HG03060 (cell line): ENCODE measurements at regions not wholly inside any gene's neighbourhood (a gene's known extent, or its start where the extent isn't known, plus 50 kb on each side); places are given as distances from the start of the nearest gene placed in this dataset.
"Not testable (repeated sequence)": the region's sequence is repeated elsewhere in the genome, so short reads cannot be mapped to it uniquely, and the experiment has no call there.

ENCODE experiments used
- ATAC-seq: cut with Tn5 transposase; IDR thresholded peaks from one replicate; pipeline ENCODE4 v1.9.1; 2021; ENCODE audit warnings: low read depth, moderate number of reproducible peaks; ENCODE audit not compliant: unreplicated experiment

- no peak for ATAC-seq
Measured at GRCh38 chr2:176978921-176979320, 233.7 kb upstream of the HNRNPA3 start.

GRCh38 chr2:176979981-176980710, 232.4 kb upstream of the HNRNPA3 start:
- ATAC-seq: no peak

DNA sequence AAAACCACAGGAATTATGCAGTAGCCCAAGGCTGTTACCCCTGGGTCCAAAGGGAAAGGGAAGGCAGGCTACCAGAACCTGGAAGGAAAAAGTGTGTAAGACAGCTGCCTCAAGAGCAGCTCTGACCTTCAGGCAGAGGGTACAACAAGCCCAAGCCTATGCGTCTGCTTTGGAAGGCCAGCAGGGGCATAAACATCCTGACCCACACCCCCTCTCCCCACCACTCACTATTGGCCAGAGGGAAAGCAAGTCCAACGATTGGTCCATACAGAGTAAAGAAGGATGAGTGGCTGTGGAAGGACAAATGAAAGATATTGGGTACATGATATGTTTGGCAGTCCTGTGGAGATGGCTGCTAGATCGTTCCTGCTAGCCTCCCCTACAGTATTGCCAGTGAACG, 227.6 kb upstream of the HNRNPA3 start:
- no peak for ATAC-seq

DNA sequence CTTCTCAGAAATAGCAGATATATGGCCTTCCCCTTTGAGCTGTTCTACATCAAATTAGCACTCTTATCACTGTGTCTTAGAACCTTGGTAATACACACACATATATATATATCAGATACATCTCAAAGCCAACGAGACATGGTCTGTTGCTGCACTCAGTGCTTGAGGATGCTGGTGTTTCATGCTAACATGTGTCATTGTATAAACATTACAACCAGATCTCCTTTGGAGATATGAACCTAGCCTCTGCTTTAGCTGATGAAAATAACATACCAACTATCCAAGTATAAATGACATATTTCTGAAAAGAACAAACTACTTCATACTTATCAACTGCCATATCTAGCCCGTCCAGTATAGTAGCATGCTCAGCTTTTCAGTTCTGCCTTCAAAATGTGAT, 226.7 kb upstream of the HNRNPA3 start:
- ATAC-seq: no peak

GRCh38 chr2:176986487-176986886, 226.1 kb upstream of the HNRNPA3 start:
- ATAC-seq: no peak

DNA sequence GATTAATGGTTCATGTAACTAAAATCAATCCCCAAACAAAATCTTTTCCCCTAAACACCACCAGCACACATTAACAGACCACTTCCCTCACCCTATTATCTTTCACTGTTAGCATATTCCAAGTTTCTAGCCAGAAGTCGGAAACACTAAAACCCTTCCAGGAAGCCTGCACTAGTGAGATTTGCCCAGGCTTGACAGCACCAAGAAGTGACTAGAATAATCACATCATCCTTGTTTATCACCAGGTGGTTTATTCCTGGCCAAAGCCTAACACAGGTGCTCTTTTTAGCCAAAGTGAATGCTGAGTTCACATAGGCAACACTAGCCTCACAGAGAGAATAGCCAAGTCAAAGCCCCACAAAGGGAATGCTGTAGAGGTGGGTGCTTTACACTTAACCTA, 221.2 kb upstream of the HNRNPA3 start:
- no peak for ATAC-seq

GRCh38 chr2:176997074-176997791, 215.4 kb upstream of the HNRNPA3 start:
- ATAC-seq: peak; percentile 49

DNA sequence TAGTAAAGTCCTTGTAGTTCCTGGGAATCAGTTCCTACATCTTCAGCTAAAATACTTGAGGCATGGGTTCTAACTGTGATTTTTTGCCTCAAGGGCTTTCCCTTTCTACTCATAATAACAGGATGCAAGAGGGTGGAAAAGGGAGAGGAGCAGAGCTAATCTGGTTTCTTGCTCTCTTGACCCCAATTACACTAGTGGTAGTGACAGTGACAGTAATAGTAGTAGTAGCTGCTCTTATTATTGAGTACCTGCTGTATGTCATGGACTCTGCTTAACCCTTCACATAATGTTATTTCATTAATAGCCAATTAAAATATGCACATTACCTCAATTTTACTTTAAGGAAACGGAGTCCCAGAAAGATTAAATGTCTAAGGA, 214.8 kb upstream of the HNRNPA3 start:
- ATAC-seq: no peak

GRCh38 chr2:176999301-176999700, 213.3 kb upstream of the HNRNPA3 start:
- peak; percentile 38 for ATAC-seq

GRCh38 chr2:177000061-177000714, 212.4 kb upstream of the HNRNPA3 start:
- no peak for ATAC-seq

- ATAC-seq: no peak
Measured at GRCh38 chr2:177000715-177001072, 211.9 kb upstream of the HNRNPA3 start.

DNA sequence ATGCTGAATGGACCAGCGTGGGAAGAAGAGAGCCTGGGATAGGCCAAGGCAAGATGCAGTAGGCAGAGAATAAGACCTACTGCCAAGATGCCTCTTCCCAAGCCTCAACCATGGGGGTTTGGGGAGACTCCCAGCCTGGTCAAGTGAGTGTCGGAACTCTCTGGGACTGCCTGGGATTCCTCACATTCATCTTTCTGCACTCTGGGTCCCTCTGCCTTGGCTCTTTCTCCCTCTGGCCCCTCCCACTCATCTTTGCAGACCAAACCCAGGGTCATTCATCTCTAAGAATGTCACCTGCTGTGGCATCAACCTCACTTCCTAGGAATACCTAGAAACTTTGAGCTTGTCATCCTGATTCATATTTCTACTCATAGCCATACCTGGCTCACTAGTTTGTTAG, 211.3 kb upstream of the HNRNPA3 start:
- ATAC-seq: no peak

- no peak for ATAC-seq
Measured at GRCh38 chr2:177002983-177003382, 209.6 kb upstream of the HNRNPA3 start.

GRCh38 chr2:177007726-177008125, 204.9 kb upstream of the HNRNPA3 start:
- ATAC-seq: not testable (repeated sequence)

DNA sequence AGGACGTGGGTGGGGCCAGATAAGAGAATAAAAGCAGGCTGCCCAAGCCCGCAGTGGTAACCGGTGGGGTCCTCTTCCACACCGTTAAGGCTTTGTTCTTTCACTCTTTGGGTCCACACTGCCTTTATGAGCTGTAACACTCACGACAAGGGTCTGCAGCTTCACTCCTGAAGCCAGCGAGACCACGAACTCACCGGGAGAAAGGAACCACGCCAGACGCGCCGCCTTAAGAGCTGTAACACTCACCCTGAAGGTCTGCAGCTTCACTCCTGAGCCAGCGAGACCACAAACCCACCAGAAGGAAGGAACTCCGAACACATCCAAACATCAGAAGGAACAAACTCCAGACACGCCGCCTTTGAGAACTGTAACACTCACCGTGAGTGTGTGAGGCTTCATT, 203.9 kb upstream of the HNRNPA3 start:
- not testable (repeated sequence) for ATAC-seq

DNA sequence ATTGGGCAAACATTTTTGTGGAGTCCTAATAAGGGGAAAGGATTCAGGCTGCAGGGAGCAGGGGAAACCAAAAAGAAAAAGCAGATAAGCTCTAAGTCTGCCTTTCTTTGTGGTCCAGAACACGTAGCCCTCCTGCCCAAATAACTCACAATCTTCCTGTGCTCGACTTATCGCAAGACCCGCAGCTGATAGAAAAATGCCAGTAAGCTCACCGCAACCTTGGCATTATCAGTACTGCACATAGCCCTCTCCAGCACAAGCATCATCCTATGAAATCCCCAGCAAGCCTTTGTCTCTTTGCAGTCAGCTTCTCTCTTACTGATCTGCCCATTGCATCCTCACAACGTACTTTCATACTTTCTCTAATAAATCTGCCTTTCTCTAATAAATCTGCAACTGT, 202.4 kb upstream of the HNRNPA3 start:
- no peak for ATAC-seq

DNA sequence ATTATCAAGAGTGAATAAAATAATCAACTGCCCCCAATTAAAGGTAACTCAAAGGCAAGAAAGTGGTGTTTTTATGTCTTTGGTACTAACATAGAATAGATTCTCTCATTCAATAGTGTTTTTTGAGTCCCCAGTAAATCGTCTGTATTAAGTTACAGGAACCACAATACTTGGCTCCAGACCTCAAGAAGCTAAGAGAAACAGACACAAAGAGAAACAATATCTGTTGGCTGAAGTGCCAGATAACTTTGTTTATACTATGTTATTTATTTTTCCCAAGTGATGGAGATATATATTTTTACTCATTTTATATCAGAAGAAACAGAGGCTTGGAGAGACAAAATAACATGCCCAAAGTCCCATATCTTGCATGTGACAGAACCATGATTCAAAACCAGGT, 201.7 kb upstream of the HNRNPA3 start:
- no peak for ATAC-seq

- ATAC-seq: no peak
Measured at GRCh38 chr2:177014946-177015345, 197.6 kb upstream of the HNRNPA3 start.

DNA sequence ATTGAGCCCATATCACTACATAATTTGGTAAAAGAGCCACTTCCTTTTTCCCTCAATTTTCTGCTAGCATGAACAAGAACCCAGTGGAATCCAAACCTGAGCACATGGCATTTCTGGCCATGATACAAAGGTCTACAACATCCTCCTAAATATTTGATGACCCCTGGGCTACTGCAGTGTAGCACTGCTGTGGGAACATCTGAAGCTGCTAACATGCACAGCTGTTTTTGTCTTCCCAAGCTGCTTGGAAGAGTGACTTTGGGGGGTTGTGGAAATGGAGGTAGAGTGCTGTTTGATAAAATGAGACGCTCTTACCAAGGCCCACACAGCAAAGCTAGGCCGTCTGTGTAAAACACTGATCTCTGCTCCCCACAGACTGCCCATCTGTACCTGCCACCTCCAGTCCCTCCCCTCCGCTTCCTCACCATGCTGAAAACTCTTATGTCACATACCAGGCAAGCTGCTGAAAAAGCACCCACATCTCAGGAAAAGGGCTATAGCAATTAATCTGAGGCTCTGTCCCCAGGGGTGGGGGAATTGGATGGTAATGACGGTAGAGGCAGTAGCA, 197.2 kb upstream of the HNRNPA3 start:
- no peak for ATAC-seq

GRCh38 chr2:177020524-177021119, 192.0 kb upstream of the HNRNPA3 start:
- ATAC-seq: no peak

DNA sequence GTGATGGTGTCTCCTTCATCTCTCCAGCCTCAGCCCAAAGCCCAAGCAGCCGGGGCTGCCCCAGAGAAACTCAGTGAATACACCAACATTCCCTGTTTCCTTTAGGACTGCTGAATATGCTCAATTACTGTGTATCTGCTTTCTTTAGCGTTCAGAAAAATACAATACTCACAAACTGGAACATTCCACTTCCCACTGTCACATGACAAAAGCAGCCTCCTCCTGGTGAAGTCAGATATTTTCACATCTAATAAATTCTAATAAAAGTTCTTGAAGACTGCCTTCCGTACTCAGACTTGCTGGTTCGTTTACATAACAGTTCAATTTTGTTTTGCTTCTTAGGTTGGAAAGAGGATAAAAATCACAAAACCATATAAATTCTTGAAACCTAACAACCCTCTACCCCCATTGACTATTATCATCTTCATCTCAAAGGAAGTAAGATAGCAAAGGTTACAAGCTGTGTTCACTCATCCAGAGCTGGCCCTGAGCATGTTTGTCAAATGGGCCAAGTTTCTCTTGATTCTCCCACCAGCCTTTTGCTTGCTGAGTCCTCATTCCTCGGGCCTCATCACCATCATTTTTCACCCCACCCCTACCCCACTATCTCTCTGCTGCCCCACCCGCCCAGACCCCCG, 190.8 kb upstream of the HNRNPA3 start:
- no peak for ATAC-seq
